Osteocyte (in vitro differentiated cells): ENCODE measurements at regions not wholly inside any gene's neighbourhood (a gene's known extent, or its start where the extent isn't known, plus 50 kb on each side); places are given as distances from the start of the nearest gene placed in this dataset.

Experiments used
- DNase-seq: peaks from one replicate; pipeline ENCODE4 v3.0.0; 2021; ENCODE audit warnings: mixed read lengths; ENCODE audit not compliant: unreplicated experiment; ENCODE audit errors: extremely low spot score
- H3K27ac Mint-ChIP-seq: one replicate; pipeline ENCODE4 v1.8.0; 2021; ENCODE audit warnings: mild to moderate bottlenecking, mixed read lengths; ENCODE audit not compliant: unreplicated experiment
- H3K27me3 Mint-ChIP-seq: one replicate; pipeline ENCODE4 v1.8.0; 2021; ENCODE audit warnings: mixed read lengths; ENCODE audit not compliant: unreplicated experiment
- H3K36me3 Mint-ChIP-seq: one replicate; pipeline ENCODE4 v1.8.0; 2021; ENCODE audit warnings: mixed read lengths; ENCODE audit not compliant: unreplicated experiment
- H3K4me1 Mint-ChIP-seq: one replicate; pipeline ENCODE4 v1.8.0; 2021; ENCODE audit warnings: mixed read lengths; ENCODE audit not compliant: unreplicated experiment
- H3K4me3 Mint-ChIP-seq: one replicate; pipeline ENCODE4 v1.8.0; 2021; ENCODE audit warnings: mild to moderate bottlenecking, moderate library complexity, mixed read lengths; ENCODE audit not compliant: unreplicated experiment
- H3K9me3 Mint-ChIP-seq: one replicate; pipeline ENCODE4 v1.8.0; 2021; ENCODE audit warnings: mixed read lengths; ENCODE audit not compliant: unreplicated experiment
- TF ChIP-seq, protein P1 (sequence below): fragments of 200-600 bp; sonication (generic); IDR thresholded peaks from 2 replicates; pipeline ENCODE4 v1.5.0; 2021; ENCODE audit warnings: antibody characterized with exemption, mild to moderate bottlenecking, moderate library complexity

DNA sequence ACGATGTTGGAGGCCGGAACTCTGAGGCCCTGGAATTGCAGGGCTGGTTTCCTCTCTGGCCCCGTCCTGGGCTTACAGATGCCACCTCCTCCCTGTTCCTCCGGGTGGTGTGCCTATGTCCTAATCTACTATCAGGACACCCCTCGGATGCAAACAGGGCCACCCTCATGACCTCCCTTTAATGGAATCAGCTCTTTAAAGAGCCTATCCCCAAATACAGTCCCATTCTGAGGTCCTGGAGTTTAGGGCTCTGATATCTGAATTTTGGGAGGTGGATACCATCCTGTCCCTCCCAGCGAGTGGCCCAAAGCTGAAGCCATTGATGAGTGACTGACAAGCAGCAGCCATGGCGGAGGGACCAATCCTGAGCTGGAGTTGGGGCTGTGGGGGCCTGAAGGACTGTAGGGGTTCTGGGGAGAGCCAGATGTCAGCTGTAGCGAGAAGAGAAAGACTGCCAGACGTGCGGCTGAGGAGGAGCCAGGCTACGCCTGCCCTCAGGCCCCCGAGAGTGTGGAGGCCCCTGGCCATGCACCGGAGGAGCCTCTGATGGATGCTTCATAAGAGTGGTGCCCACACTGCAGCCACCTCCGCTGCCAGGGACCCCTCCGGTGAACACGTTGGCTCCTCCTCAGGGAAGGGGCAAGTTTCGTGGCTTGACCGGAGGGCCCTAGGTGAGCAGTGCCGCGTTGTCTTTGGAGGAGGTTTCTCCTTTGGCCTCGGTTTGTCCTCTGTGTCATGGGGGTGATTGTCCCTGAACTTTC is 100.2 kb downstream of the KIF26A start:
- Mint-ChIP-seq H3K4me1 (no peaks in the 10 kb centered on the region), H3K9me3 (peaks cover 25% of the 10 kb centered on the region), H3K27ac (no peak overlapping the region), H3K36me3 (no peaks in the 10 kb centered on the region), H3K27me3 (no peaks in the 10 kb centered on the region), H3K4me3 (no peak overlapping the region)
- DNase-seq, result peak; percentile 78
- TF ChIP-seq, protein P1, sequence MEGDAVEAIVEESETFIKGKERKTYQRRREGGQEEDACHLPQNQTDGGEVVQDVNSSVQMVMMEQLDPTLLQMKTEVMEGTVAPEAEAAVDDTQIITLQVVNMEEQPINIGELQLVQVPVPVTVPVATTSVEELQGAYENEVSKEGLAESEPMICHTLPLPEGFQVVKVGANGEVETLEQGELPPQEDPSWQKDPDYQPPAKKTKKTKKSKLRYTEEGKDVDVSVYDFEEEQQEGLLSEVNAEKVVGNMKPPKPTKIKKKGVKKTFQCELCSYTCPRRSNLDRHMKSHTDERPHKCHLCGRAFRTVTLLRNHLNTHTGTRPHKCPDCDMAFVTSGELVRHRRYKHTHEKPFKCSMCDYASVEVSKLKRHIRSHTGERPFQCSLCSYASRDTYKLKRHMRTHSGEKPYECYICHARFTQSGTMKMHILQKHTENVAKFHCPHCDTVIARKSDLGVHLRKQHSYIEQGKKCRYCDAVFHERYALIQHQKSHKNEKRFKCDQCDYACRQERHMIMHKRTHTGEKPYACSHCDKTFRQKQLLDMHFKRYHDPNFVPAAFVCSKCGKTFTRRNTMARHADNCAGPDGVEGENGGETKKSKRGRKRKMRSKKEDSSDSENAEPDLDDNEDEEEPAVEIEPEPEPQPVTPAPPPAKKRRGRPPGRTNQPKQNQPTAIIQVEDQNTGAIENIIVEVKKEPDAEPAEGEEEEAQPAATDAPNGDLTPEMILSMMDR, result no peak

DNA sequence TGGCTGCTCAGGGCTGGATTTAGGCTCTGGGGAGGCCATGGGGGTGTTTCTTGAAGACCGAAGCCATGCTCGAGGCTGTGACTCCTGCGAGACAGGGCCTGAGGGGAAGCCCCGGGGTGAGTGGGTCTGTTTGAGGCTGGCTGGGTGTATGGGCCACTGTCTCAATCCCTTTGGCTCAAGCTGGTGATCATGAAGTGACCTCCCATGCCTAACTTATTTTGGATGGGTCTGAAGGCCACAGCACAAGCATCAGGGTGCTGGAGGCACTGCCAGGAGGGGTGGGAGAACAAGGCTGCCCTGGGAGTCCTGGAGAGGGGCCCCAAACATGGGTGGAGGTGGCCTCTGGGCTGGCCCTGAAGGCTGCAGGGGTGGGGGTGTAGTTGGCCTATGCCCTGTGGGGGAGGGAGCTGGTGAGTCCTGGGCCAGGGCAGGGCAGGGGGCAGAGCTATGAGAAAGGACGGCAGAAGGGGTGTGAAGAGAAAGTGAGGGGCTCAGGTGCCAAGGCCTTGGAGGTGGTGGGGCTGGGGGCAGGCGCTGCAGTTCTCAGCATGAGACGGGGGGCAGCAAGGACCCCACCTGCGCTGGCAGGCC is 100.9 kb downstream of the KIF26A start:
- TF ChIP-seq, protein P1, result no peak
- no peak overlapping the region for H3K4me3 Mint-ChIP-seq
- no peaks in the 10 kb centered on the region for H3K4me1 Mint-ChIP-seq
- no peaks in the 10 kb centered on the region for H3K36me3 Mint-ChIP-seq
- H3K9me3 Mint-ChIP-seq, result peaks cover 22% of the 10 kb centered on the region
- no peak overlapping the region for H3K27ac Mint-ChIP-seq
- no peaks in the 10 kb centered on the region for H3K27me3 Mint-ChIP-seq
- peak; percentile 81 for DNase-seq

- Mint-ChIP-seq H3K36me3 (no peaks in the 10 kb centered on the region), H3K27me3 (no peaks in the 10 kb centered on the region), H3K27ac (no peak overlapping the region), H3K9me3 (peaks cover 22% of the 10 kb centered on the region), H3K4me1 (no peaks in the 10 kb centered on the region), H3K4me3 (no peak overlapping the region)
- DNase-seq, result peak; percentile 81
- TF ChIP-seq, protein P1, result no peak
These were observed 101.5 kb downstream of the KIF26A start for GRCh38 chr14:104239861-104240301.

DNA sequence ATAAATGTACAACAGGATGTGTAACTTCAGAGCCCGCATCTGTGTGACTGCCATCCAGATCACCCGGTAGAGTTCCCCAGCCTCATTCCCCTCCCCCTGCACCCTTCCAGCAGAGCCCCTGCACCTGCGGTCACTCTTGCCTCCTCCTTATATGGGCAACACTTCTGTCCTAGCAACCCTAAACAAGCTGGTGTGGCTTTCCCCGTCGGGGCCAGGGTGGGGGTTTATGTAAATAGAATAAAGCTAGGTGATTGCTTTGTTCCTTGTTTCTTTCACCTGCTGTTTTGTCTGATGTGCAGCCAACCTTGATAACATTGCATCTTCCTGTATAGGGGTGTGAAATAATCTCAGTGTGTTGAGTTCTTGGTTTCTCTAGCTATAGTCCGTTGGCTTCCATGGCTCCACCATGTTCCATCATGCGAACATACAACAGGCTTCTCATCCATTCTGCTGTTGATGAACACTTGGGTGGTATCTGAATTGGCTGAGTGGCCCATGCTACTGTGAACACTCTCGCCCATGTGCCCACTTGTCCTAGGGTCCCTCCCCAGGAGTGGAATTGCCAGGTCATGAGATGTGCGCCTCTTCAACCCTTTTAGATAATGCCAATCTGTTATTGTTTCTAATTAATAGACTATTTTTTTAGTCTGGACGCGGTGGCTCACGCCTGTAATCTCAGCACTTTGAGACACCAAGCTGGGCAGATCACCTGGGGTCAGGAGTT is 102.2 kb downstream of the KIF26A start:
- Mint-ChIP-seq H3K9me3 (peaks cover 19% of the 10 kb centered on the region), H3K27ac (no peak overlapping the region), H3K4me3 (no peak overlapping the region), H3K27me3 (no peaks in the 10 kb centered on the region), H3K36me3 (no peaks in the 10 kb centered on the region), H3K4me1 (no peaks in the 10 kb centered on the region)
- DNase-seq, result peak; percentile 59
- TF ChIP-seq, protein P1, result no peak

- H3K27me3 Mint-ChIP-seq, result no peaks in the 10 kb centered on the region
- peak; percentile 36 for DNase-seq
- H3K9me3 Mint-ChIP-seq, result peaks cover 5% of the 10 kb centered on the region
- TF ChIP-seq, protein P1, result no peak
- no peak overlapping the region for H3K4me3 Mint-ChIP-seq
- H3K36me3 Mint-ChIP-seq, result no peaks in the 10 kb centered on the region
- H3K4me1 Mint-ChIP-seq, result no peaks in the 10 kb centered on the region
- H3K27ac Mint-ChIP-seq, result no peak overlapping the region
These were observed 104.8 kb downstream of the KIF26A start for GRCh38 chr14:104243200-104243599.
